Fibroblast of lung (primary cell): ENCODE measurements at regions not wholly inside any gene's neighbourhood (a gene's known extent, or its start where the extent isn't known, plus 50 kb on each side); places are given as distances from the start of the nearest gene placed in this dataset.

ENCODE experiments used
- DNase-seq, 2 donors: peaks; one replicate each; pipeline versions ENCODE4 v3.0.0 to v3.0.0-alpha.2; 2010; ENCODE audit warnings: low read depth in 2 of 2
- H2AFZ ChIP-seq: 2 replicates; pipeline ENCODE4 v1.5.1; 2012; ENCODE audit warnings: low read length, control low read depth, inconsistent platforms
- H3K27ac ChIP-seq: 2 replicates; pipeline ENCODE4 v1.5.1; 2011; ENCODE audit warnings: low read length, control low read depth; ENCODE audit not compliant: insufficient read depth
- H3K27me3 ChIP-seq: 2 replicates; pipeline ENCODE4 v1.5.1; 2011; ENCODE audit warnings: mild to moderate bottlenecking, low read length; ENCODE audit not compliant: control insufficient read depth, insufficient read depth
- H3K36me3 ChIP-seq: 2 replicates; pipeline ENCODE4 v1.5.1; 2011; ENCODE audit warnings: low read length; ENCODE audit not compliant: control insufficient read depth, insufficient read depth
- H3K4me1 ChIP-seq: 2 replicates; pipeline ENCODE4 v1.5.1; 2011; ENCODE audit warnings: low read length; ENCODE audit not compliant: control insufficient read depth, insufficient read depth; ENCODE audit errors: extremely low read depth
- H3K4me2 ChIP-seq: 2 replicates; pipeline ENCODE4 v1.5.1; 2011; ENCODE audit warnings: low read length, control low read depth; ENCODE audit not compliant: insufficient read depth; ENCODE audit errors: extremely low read depth
- H3K4me3 ChIP-seq, 4 experiments: fragments of 200-600 bp in 1 of 4; sonication (generic) in 1 of 4; replicated peaks in 1 of 4; 2 replicates each; pipeline ENCODE4 v1.5.1; 2011 to 2016; ENCODE audit warnings: low read length in 4 of 4, low read depth in 3 of 4, mild to moderate bottlenecking in 3 of 4, control low read depth in 2 of 4, inconsistent platforms in 1 of 4, mixed read lengths in 1 of 4; ENCODE audit not compliant: insufficient read depth in 1 of 4; ENCODE audit errors: control extremely low read depth in 1 of 4
- H3K79me2 ChIP-seq: 2 replicates; pipeline ENCODE4 v1.5.1; 2012; ENCODE audit warnings: mild to moderate bottlenecking, low read length, inconsistent platforms; ENCODE audit not compliant: control insufficient read depth, insufficient read depth
- H3K9ac ChIP-seq: 2 replicates; pipeline ENCODE4 v1.5.1; 2011; ENCODE audit warnings: mild to moderate bottlenecking, low read length, control low read depth; ENCODE audit not compliant: insufficient read depth
- H3K9me3 ChIP-seq: 2 replicates; pipeline ENCODE4 v1.5.1; 2012; ENCODE audit warnings: low read depth, low read length; ENCODE audit not compliant: control insufficient read depth, insufficient read depth
- H4K20me1 ChIP-seq: 2 replicates; pipeline ENCODE4 v1.5.1; 2011; ENCODE audit warnings: low read length; ENCODE audit not compliant: control insufficient read depth, insufficient read depth; ENCODE audit errors: extremely low read depth
- CTCF ChIP-seq, 2 donors: IDR thresholded peaks in 1 of 2; conservative IDR thresholded peaks in 1 of 2; 1 replicate in 1 of 2; 2 replicates in 1 of 2; pipeline ENCODE4 v1.5.1; 2011 to 2012; ENCODE audit warnings: low read length in 2 of 2, control low read depth in 1 of 2, inconsistent platforms in 1 of 2, low read depth in 1 of 2, mild to moderate bottlenecking in 1 of 2
- EZH2 ChIP-seq: IDR thresholded peaks from 2 replicates; pipeline ENCODE4 v1.5.1; 2012; ENCODE audit warnings: low read length, control low read depth, mild to moderate bottlenecking; ENCODE audit errors: missing control alignments

- H3K27me3 ChIP-seq: no peaks in the 10 kb centered on the region
- no peaks in the 10 kb centered on the region for H3K79me2 ChIP-seq
- H3K4me3 ChIP-seq: no peak overlapping the region
- no peak overlapping the region for H3K27ac ChIP-seq
- TF ChIP-seq CTCF (conservative IDR thresholded peaks at IDR 0.05 in 1 of 2, IDR thresholded peaks at IDR 0.05 in 1 of 2; ENCODE audit: low read depth in 1 of 2, low read length in 2 of 2) (no peak), EZH2 (no peak)
- H4K20me1 ChIP-seq: no peaks in the 10 kb centered on the region
- no peak overlapping the region for H2AFZ ChIP-seq
- no peaks in the 10 kb centered on the region for H3K9me3 ChIP-seq
- H3K9ac ChIP-seq: no peak overlapping the region
- no peak for DNase-seq
- H3K36me3 ChIP-seq: no peaks in the 10 kb centered on the region
- H3K4me1 ChIP-seq: no peaks in the 10 kb centered on the region
- no peak overlapping the region for H3K4me2 ChIP-seq
Observed at GRCh38 chr2:66995636-66996035, 401.5 kb upstream of the ETAA1 start.

- TF ChIP-seq EZH2 (no peak), CTCF (conservative IDR thresholded peaks at IDR 0.05 in 1 of 2, IDR thresholded peaks at IDR 0.05 in 1 of 2; ENCODE audit: low read depth in 1 of 2, low read length in 2 of 2) (no peak)
- no peak overlapping the region for H3K4me2 ChIP-seq
- no peak overlapping the region for H2AFZ ChIP-seq
- H3K27ac ChIP-seq: no peak overlapping the region
- H3K36me3 ChIP-seq: no peaks in the 10 kb centered on the region
- no peaks in the 10 kb centered on the region for H4K20me1 ChIP-seq
- H3K9ac ChIP-seq: no peak overlapping the region
- DNase-seq: no peak
- no peaks in the 10 kb centered on the region for H3K79me2 ChIP-seq
- no peaks in the 10 kb centered on the region for H3K4me1 ChIP-seq
- no peaks in the 10 kb centered on the region for H3K27me3 ChIP-seq
- H3K9me3 ChIP-seq: no peaks in the 10 kb centered on the region
- no peak overlapping the region for H3K4me3 ChIP-seq
Observed at GRCh38 chr2:67002618-67003371, 394.3 kb upstream of the ETAA1 start.

GRCh38 chr2:67006373-67006960, 390.7 kb upstream of the ETAA1 start:
- no peak for DNase-seq
- TF ChIP-seq CTCF (conservative IDR thresholded peaks at IDR 0.05 in 1 of 2, IDR thresholded peaks at IDR 0.05 in 1 of 2; ENCODE audit: low read depth in 1 of 2, low read length in 2 of 2) (no peak), EZH2 (no peak)
- Histone ChIP-seq H3K4me2 (no peak overlapping the region), H3K4me3 (no peak overlapping the region), H3K27me3 (no peaks in the 10 kb centered on the region), H2AFZ (no peak overlapping the region), H3K4me1 (no peaks in the 10 kb centered on the region), H3K9ac (no peak overlapping the region), H3K9me3 (no peaks in the 10 kb centered on the region), H3K79me2 (no peaks in the 10 kb centered on the region), H4K20me1 (no peaks in the 10 kb centered on the region), H3K27ac (no peak overlapping the region), H3K36me3 (no peaks in the 10 kb centered on the region)
